Medulla oblongata (tissue), 1 donor: ENCODE measurements at regions not wholly inside any gene's neighbourhood (a gene's known extent, or its start where the extent isn't known, plus 50 kb on each side); places are given as distances from the start of the nearest gene placed in this dataset.

Experiments
- DNase-seq: peaks from one replicate; pipeline ENCODE4 v3.0.0-alpha.2; 2015; ENCODE audit errors: extremely low spot score

- no peak for DNase-seq
Observed at GRCh38 chr3:9301091-9301490, 51.6 kb upstream of the SRGAP3 start.

- DNase-seq: no peak
Observed at GRCh38 chr3:9301798-9302197, 52.4 kb upstream of the SRGAP3 start.

GRCh38 chr3:9302425-9303181, 53.2 kb upstream of the SRGAP3 start:
- DNase-seq: peak; percentile 93

DNA sequence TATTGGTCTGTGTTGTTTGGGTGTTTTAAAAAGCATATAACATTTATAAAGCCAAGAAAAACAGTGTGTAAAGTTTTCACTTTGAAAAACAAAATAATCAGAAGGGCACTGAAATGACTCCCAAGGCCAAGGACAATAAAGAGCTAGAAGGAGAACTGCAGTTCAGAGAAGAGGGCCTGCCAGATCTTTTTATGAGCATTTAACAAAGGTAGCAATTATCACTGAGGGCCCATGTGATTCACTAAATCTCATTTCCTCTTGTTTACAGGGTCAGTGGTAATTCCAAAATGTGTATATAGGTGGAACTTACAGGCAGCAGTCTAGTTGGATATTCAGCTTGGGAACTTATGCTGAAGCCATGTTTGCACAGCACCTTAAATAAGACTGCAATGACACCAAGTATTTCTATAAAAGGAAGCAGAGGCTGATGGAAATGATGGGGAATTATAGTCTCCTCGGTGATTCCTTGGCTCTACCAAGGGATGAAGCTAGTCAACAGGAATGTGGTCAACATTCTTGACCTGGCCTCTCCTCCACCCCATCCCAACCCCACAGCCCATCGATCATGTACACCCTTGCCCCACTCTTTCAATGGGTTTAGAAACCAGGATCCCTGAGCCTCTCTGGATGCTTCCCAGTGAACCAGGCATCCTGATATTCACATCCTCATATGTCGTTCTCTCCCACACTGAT, 54.4 kb upstream of the THUMPD3 start:
- DNase-seq: no peak

GRCh38 chr3:9310043-9310442, 52.8 kb upstream of the THUMPD3 start:
- DNase-seq: no peak

- DNase-seq: no peak
Observed at GRCh38 chr3:9311228-9311627, 51.6 kb upstream of the THUMPD3 start.
